Ovary (tissue), 3 donors: ENCODE measurements at regions not wholly inside any gene's neighbourhood (a gene's known extent, or its start where the extent isn't known, plus 50 kb on each side); places are given as distances from the start of the nearest gene placed in this dataset.

Experiments used
- CTCF ChIP-seq, 3 donors: fragments of 450-650 bp in 2 of 3; fragments of 200-600 bp in 1 of 3; IDR thresholded peaks; one replicate each; pipeline versions ENCODE4 v1.5.1 to v1.8.0; 2016 to 2022; ENCODE audit warnings: antibody characterized with exemption in 3 of 3, mild to moderate bottlenecking in 1 of 3
- EP300 ChIP-seq: sonication (generic); formaldehyde crosslinking; IDR thresholded peaks from one replicate; pipeline ENCODE4 v1.6.1; 2017; ENCODE audit warnings: antibody characterized with exemption
- POLR2A ChIP-seq: fragments of 450-650 bp; IDR thresholded peaks from one replicate; pipeline ENCODE4 v1.6.1; 2017; ENCODE audit warnings: antibody characterized with exemption, mild to moderate bottlenecking, moderate library complexity
- donor health status: DM: no; HTN: no; CAD: no.

DNA sequence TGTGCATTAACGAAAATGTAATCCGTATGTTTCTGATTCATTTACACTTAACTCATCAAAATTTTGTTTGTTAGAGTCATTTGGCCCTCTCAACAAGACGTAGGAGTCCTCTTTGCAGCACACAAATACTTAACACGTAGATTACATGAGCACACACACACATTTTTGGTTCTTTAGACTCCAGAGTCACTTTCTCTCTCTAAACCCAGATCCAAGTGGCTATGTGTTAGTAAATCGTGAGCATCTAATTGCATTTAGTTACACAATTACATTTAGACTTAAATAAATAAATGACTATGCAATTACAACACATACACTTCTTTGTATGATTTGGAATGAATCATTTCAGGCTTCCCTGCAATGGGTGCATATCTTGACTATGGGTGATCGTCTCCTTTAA is 109.0 kb upstream of the GREM2 start:
- no peak for TF ChIP-seq CTCF (IDR thresholded peaks at IDR 0.05)
- no peak for TF ChIP-seq POLR2A
- TF ChIP-seq EP300: no peak
